Lower lobe of right lung (tissue), 2 donors: ENCODE measurements at regions not wholly inside any gene's neighbourhood (a gene's known extent, or its start where the extent isn't known, plus 50 kb on each side); places are given as distances from the start of the nearest gene placed in this dataset.
"Not testable (repeated sequence)": the region's sequence is repeated elsewhere in the genome, so short reads cannot be mapped to it uniquely, and the experiment has no call there.

Experiments used
- ATAC-seq, 2 donors: fragments of 200-7000 bp; cut with Tn5 transposase; one replicate each; pipeline ENCODE4 v1.9.1; 2020 to 2022; ENCODE audit warnings: mild to moderate bottlenecking in 2 of 2, moderate library complexity in 2 of 2
- DNase-seq: peaks from one replicate; pipeline ENCODE4 v3.0.0-alpha.2; 2020
- H3K27ac ChIP-seq: fragments of 200-600 bp; one replicate; pipeline ENCODE4 v1.8.0; 2022
- H3K27me3 ChIP-seq: fragments of 200-600 bp; one replicate; pipeline ENCODE4 v1.8.0; 2022; ENCODE audit warnings: low read depth
- H3K36me3 ChIP-seq: fragments of 200-600 bp; one replicate; pipeline ENCODE4 v1.8.0; 2022; ENCODE audit warnings: mild to moderate bottlenecking
- H3K4me1 ChIP-seq: fragments of 200-600 bp; one replicate; pipeline ENCODE4 v1.8.0; 2022
- H3K4me3 ChIP-seq: fragments of 200-600 bp; one replicate; pipeline ENCODE4 v1.8.0; 2022; ENCODE audit warnings: mild to moderate bottlenecking
- H3K9me3 ChIP-seq: fragments of 200-600 bp; one replicate; pipeline ENCODE4 v1.8.0; 2022
- CTCF ChIP-seq: fragments of 200-600 bp; IDR thresholded peaks from one replicate; pipeline ENCODE4 v1.8.0; 2022; ENCODE audit warnings: antibody characterized with exemption, mild to moderate bottlenecking
- intact Hi-C: fragments of 100-400 bp; cut with DNase I; formaldehyde crosslinking; loops from one replicate; pipeline ENCODE4 v1.11.0; 2022
- donor health status: DM: no; HTN: yes; CAD: no; lungs with severe emphysema.

GRCh38 chr5:42943931-42944631, 96.0 kb downstream of the ANXA2R start:
- Histone ChIP-seq H3K36me3 (no peaks in the 10 kb centered on the region), H3K27ac (no peak overlapping the region), H3K27me3 (peaks cover 69% of the 10 kb centered on the region), H3K4me3 (no peak overlapping the region), H3K4me1 (peaks cover 5% of the 10 kb centered on the region), H3K9me3 (no peaks in the 10 kb centered on the region)
- DNase-seq = no peak
- ATAC-seq = no peak
- intact Hi-C loops = no loop called here
- TF ChIP-seq CTCF = no peak

- H3K9me3 ChIP-seq = no peaks in the 10 kb centered on the region
- peaks cover 42% of the 10 kb centered on the region for H3K27me3 ChIP-seq
- H3K4me3 ChIP-seq = no peak overlapping the region
- intact Hi-C loops = no loop called here
- no peak for ATAC-seq
- no peak overlapping the region for H3K27ac ChIP-seq
- no peak for DNase-seq
- TF ChIP-seq CTCF = no peak
- H3K4me1 ChIP-seq = peaks cover 5% of the 10 kb centered on the region
- H3K36me3 ChIP-seq = no peaks in the 10 kb centered on the region
Observed at GRCh38 chr5:42940853-42941252, 99.3 kb downstream of the ANXA2R start.

GRCh38 chr5:42932011-42932410, 108.1 kb downstream of the ANXA2R start:
- H3K27ac ChIP-seq, DNase-seq, H3K4me3 ChIP-seq, H3K4me1 ChIP-seq, H3K36me3 ChIP-seq, H3K9me3 ChIP-seq, H3K27me3 ChIP-seq, intact Hi-C loops, ATAC-seq: not testable (repeated sequence)

- H3K27me3 ChIP-seq, H3K36me3 ChIP-seq, intact Hi-C loops, H3K4me1 ChIP-seq, H3K9me3 ChIP-seq, H3K4me3 ChIP-seq, H3K27ac ChIP-seq, ATAC-seq, DNase-seq: not testable (repeated sequence)
Observed at GRCh38 chr5:42931451-42931850, 108.7 kb downstream of the ANXA2R start.

- DNase-seq = no peak
- Histone ChIP-seq H3K36me3 (no peaks in the 10 kb centered on the region), H3K4me3 (no peak overlapping the region), H3K27me3 (no peaks in the 10 kb centered on the region), H3K4me1 (no peaks in the 10 kb centered on the region), H3K27ac (no peak overlapping the region), H3K9me3 (peaks cover 2% of the 10 kb centered on the region)
- no peak for TF ChIP-seq CTCF
- ATAC-seq = no peak
- intact Hi-C loops = no loop called here
Observed at GRCh38 chr5:42930934-42931333, 109.2 kb downstream of the ANXA2R start.

- ATAC-seq = no peak
- H3K4me3 ChIP-seq = no peak overlapping the region
- no peak for TF ChIP-seq CTCF
- H3K9me3 ChIP-seq = peaks cover 2% of the 10 kb centered on the region
- DNase-seq = no peak
- H3K27ac ChIP-seq = no peak overlapping the region
- H3K27me3 ChIP-seq = no peaks in the 10 kb centered on the region
- intact Hi-C loops = no loop called here
- no peaks in the 10 kb centered on the region for H3K36me3 ChIP-seq
- no peaks in the 10 kb centered on the region for H3K4me1 ChIP-seq
Observed at GRCh38 chr5:42929871-42930270, 110.2 kb downstream of the ANXA2R start.
